ENCODE measurements at regions not wholly inside any gene's neighbourhood (a gene's known extent, or its start where the extent isn't known, plus 50 kb on each side); places are given as distances from the start of the nearest gene placed in this dataset.

DNA sequence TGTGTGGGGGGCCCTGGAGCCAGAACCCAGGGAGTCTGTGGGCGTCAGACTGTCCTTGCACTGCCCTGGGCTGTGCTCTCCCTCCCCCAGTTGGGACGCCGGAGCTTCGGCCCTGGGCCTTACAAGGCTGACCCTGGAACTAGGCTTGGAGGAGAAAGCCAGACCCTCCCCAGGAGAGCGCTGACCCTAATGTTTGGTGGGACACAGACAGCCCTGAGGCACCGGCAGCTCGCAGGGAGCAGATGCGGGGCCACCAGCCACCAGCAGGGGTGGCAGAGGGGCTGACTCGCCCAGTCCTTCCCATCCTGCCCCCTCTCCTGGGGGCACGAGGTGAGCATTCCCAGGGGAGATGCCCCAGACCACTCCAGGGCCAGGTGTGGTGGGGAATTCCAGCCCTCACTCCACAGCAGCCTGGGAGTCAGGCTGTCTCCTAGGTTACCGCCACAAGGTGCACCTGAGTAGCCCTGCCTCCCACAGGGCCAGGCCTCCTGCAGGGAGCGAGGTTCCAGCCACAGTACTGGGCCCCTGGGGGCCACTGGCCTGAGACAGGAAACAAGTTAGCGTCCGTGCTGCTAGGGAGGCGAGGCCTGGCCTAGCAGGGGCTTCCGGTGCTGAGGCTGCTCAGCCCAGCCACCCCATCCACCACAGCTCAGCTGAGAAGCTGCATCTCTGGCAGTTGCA lies 134.6 kb downstream of the OLFM1 start:
- Histone ChIP-seq H2BK12ac (ENCODE audit: low read length) (no peak overlapping the region), H3K36me3 (ENCODE audit: control insufficient read depth in 1 of 2, insufficient read depth in 2 of 2, low read length in 2 of 2) (no peaks in the 10 kb centered on the region), H3K4me3 (ENCODE audit: low read depth, low read length) (no peak overlapping the region), H3K4ac (ENCODE audit: low read depth, low read length) (no peak overlapping the region), H3K14ac (ENCODE audit: low read length) (no peak overlapping the region), H4K91ac (ENCODE audit: low read depth, low read length) (no peak overlapping the region), H3K9me3 (ENCODE audit: insufficient read depth, low read depth, low read length) (peaks cover 12% of the 10 kb centered on the region), H2AFZ (ENCODE audit: insufficient read depth, low read length, poor library complexity) (no peak overlapping the region), H3K4me1 (ENCODE audit: control insufficient read depth in 1 of 2, insufficient read depth in 2 of 2, low read length in 2 of 2) (no peaks in the 10 kb centered on the region), H3K27ac (ENCODE audit: low read depth, low read length) (no peak overlapping the region), H3K79me2 (ENCODE audit: control insufficient read depth, insufficient read depth, low read length, poor library complexity) (no peaks in the 10 kb centered on the region), H3K18ac (ENCODE audit: low read length) (no peak overlapping the region), H3K79me1 (ENCODE audit: low read length) (no peaks in the 10 kb centered on the region), H2BK5ac (ENCODE audit: low read depth, low read length, poor library complexity) (no peak overlapping the region), H3K27me3 (ENCODE audit: insufficient read depth, low read length) (no peaks in the 10 kb centered on the region), H2AK5ac (ENCODE audit: low read length) (no peak overlapping the region), H3K4me2 (ENCODE audit: low read length) (no peak overlapping the region), H3K9ac (ENCODE audit: low read length) (no peak overlapping the region), H4K8ac (ENCODE audit: low read depth, low read length) (no peak overlapping the region), H2BK120ac (ENCODE audit: insufficient read depth, low read length, poor library complexity) (no peak overlapping the region), H3K23ac (ENCODE audit: low read length) (no peak overlapping the region), H4K12ac (ENCODE audit: low read depth, low read length) (no peak overlapping the region)
- no peak for DNase-seq
- whole genome bisulfite sequencing (ENCODE audit: extremely low coverage, insufficient coverage, insufficient read length): no CpG with 5 or more reads among the region's 16 CpGs

GRCh38 chr9:135222881-135223760 lies 135.7 kb downstream of the OLFM1 start:
- no peaks in the 10 kb centered on the region for H3K36me3 ChIP-seq (ENCODE audit: control insufficient read depth in 1 of 2, insufficient read depth in 2 of 2, low read length in 2 of 2)
- no peak overlapping the region for H2BK12ac ChIP-seq (ENCODE audit: low read length)
- H3K23ac ChIP-seq (ENCODE audit: low read length): no peak overlapping the region
- no peak overlapping the region for H3K4me3 ChIP-seq (ENCODE audit: low read depth, low read length)
- H3K27me3 ChIP-seq (ENCODE audit: insufficient read depth, low read length): no peaks in the 10 kb centered on the region
- no peak overlapping the region for H2AFZ ChIP-seq (ENCODE audit: insufficient read depth, low read length, poor library complexity)
- H3K18ac ChIP-seq (ENCODE audit: low read length): no peak overlapping the region
- no peak overlapping the region for H4K8ac ChIP-seq (ENCODE audit: low read depth, low read length)
- no peak overlapping the region for H3K9ac ChIP-seq (ENCODE audit: low read length)
- H2AK5ac ChIP-seq (ENCODE audit: low read length): no peak overlapping the region
- H3K4ac ChIP-seq (ENCODE audit: low read depth, low read length): no peak overlapping the region
- H3K79me1 ChIP-seq (ENCODE audit: low read length): no peaks in the 10 kb centered on the region
- H3K14ac ChIP-seq (ENCODE audit: low read length): no peak overlapping the region
- no peak overlapping the region for H2BK120ac ChIP-seq (ENCODE audit: insufficient read depth, low read length, poor library complexity)
- H4K12ac ChIP-seq (ENCODE audit: low read depth, low read length): no peak overlapping the region
- WGBS (ENCODE audit: extremely low coverage, insufficient coverage, insufficient read length): no CpG with 5 or more reads among the region's 30 CpGs
- H4K91ac ChIP-seq (ENCODE audit: low read depth, low read length): no peak overlapping the region
- no peaks in the 10 kb centered on the region for H3K4me1 ChIP-seq (ENCODE audit: control insufficient read depth in 1 of 2, insufficient read depth in 2 of 2, low read length in 2 of 2)
- no peak overlapping the region for H2BK5ac ChIP-seq (ENCODE audit: low read depth, low read length, poor library complexity)
- H3K79me2 ChIP-seq (ENCODE audit: control insufficient read depth, insufficient read depth, low read length, poor library complexity): no peaks in the 10 kb centered on the region
- H3K9me3 ChIP-seq (ENCODE audit: insufficient read depth, low read depth, low read length): peaks cover 12% of the 10 kb centered on the region
- no peak for DNase-seq
- H3K4me2 ChIP-seq (ENCODE audit: low read length): no peak overlapping the region
- H3K27ac ChIP-seq (ENCODE audit: low read depth, low read length): no peak overlapping the region

DNA sequence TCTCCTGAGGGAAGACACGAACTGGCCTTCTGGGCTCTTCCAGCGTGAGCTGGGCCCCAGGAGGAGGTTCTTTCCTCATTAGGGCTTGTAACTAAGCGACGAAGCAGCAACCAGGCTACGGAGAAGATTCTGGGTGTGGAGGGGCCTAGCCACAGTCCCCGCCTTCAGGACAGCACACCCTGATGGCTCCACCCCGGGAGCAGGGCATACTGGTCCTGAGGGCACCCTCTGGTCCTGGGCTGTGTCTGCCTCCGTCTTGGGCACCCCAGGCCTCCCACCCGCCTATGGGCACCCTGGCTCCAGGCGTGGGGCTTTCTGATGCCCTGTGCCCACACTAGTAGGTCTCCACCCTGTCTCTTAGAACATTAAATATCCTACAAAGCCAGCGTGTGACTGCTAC lies 136.4 kb downstream of the OLFM1 start:
- H4K12ac ChIP-seq (ENCODE audit: low read depth, low read length): no peak overlapping the region
- H3K79me2 ChIP-seq (ENCODE audit: control insufficient read depth, insufficient read depth, low read length, poor library complexity): no peaks in the 10 kb centered on the region
- no peaks in the 10 kb centered on the region for H3K4me1 ChIP-seq (ENCODE audit: control insufficient read depth in 1 of 2, insufficient read depth in 2 of 2, low read length in 2 of 2)
- H3K18ac ChIP-seq (ENCODE audit: low read length): no peak overlapping the region
- no peak overlapping the region for H2BK5ac ChIP-seq (ENCODE audit: low read depth, low read length, poor library complexity)
- no peak overlapping the region for H3K4me3 ChIP-seq (ENCODE audit: low read depth, low read length)
- DNase-seq: no peak
- H3K36me3 ChIP-seq (ENCODE audit: control insufficient read depth in 1 of 2, insufficient read depth in 2 of 2, low read length in 2 of 2): no peaks in the 10 kb centered on the region
- no peak overlapping the region for H3K14ac ChIP-seq (ENCODE audit: low read length)
- WGBS (ENCODE audit: extremely low coverage, insufficient coverage, insufficient read length): no CpG with 5 or more reads among the region's 11 CpGs
- no peak overlapping the region for H3K9ac ChIP-seq (ENCODE audit: low read length)
- peaks cover 12% of the 10 kb centered on the region for H3K9me3 ChIP-seq (ENCODE audit: insufficient read depth, low read depth, low read length)
- H3K27ac ChIP-seq (ENCODE audit: low read depth, low read length): no peak overlapping the region
- H3K27me3 ChIP-seq (ENCODE audit: insufficient read depth, low read length): no peaks in the 10 kb centered on the region
- no peak overlapping the region for H3K4me2 ChIP-seq (ENCODE audit: low read length)
- H3K4ac ChIP-seq (ENCODE audit: low read depth, low read length): no peak overlapping the region
- H3K23ac ChIP-seq (ENCODE audit: low read length): no peak overlapping the region
- no peaks in the 10 kb centered on the region for H3K79me1 ChIP-seq (ENCODE audit: low read length)
- no peak overlapping the region for H2BK12ac ChIP-seq (ENCODE audit: low read length)
- H2BK120ac ChIP-seq (ENCODE audit: insufficient read depth, low read length, poor library complexity): no peak overlapping the region
- H2AK5ac ChIP-seq (ENCODE audit: low read length): no peak overlapping the region
- H4K91ac ChIP-seq (ENCODE audit: low read depth, low read length): no peak overlapping the region
- H2AFZ ChIP-seq (ENCODE audit: insufficient read depth, low read length, poor library complexity): no peak overlapping the region
- H4K8ac ChIP-seq (ENCODE audit: low read depth, low read length): no peak overlapping the region

DNA sequence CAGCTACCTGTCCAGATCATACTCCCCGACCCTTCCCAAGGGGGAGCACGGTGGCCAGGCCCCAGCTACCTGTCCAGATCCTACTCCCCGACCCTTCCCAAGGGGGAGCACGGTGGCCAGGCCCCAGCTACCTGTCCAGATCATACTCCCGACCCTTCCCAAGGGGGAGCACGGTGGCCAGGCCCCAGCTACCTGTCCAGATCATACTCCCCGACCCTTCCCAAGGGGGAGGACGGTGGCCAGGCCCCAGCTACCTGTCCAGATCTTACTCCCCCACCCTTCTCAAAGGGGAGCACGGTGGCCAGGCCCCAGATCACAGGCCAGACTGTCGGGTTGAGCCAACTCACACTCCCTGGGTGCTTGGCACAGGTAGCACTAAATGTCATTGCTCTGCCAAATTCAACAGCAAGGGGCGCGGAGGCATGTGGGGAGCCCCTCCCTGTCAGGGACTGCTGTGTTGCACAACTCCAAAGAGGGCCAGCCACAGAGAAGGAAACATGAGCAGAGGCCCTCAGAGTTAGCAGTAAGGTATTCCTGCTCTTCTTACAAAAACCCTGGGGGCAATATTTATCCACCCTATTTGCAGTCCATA lies 136.9 kb downstream of the OLFM1 start:
- no peak overlapping the region for H3K27ac ChIP-seq (ENCODE audit: low read depth, low read length)
- no peak overlapping the region for H2BK12ac ChIP-seq (ENCODE audit: low read length)
- no peak overlapping the region for H3K4me2 ChIP-seq (ENCODE audit: low read length)
- no peak overlapping the region for H3K23ac ChIP-seq (ENCODE audit: low read length)
- H3K36me3 ChIP-seq (ENCODE audit: control insufficient read depth in 1 of 2, insufficient read depth in 2 of 2, low read length in 2 of 2): no peaks in the 10 kb centered on the region
- H3K4me3 ChIP-seq (ENCODE audit: low read depth, low read length): no peak overlapping the region
- no peak overlapping the region for H3K4ac ChIP-seq (ENCODE audit: low read depth, low read length)
- no peak overlapping the region for H3K14ac ChIP-seq (ENCODE audit: low read length)
- H3K4me1 ChIP-seq (ENCODE audit: control insufficient read depth in 1 of 2, insufficient read depth in 2 of 2, low read length in 2 of 2): no peaks in the 10 kb centered on the region
- no peak overlapping the region for H2BK5ac ChIP-seq (ENCODE audit: low read depth, low read length, poor library complexity)
- no peak overlapping the region for H4K12ac ChIP-seq (ENCODE audit: low read depth, low read length)
- no peak overlapping the region for H4K8ac ChIP-seq (ENCODE audit: low read depth, low read length)
- no peak overlapping the region for H2AFZ ChIP-seq (ENCODE audit: insufficient read depth, low read length, poor library complexity)
- no peaks in the 10 kb centered on the region for H3K79me1 ChIP-seq (ENCODE audit: low read length)
- H3K9ac ChIP-seq (ENCODE audit: low read length): no peak overlapping the region
- no peaks in the 10 kb centered on the region for H3K27me3 ChIP-seq (ENCODE audit: insufficient read depth, low read length)
- H2BK120ac ChIP-seq (ENCODE audit: insufficient read depth, low read length, poor library complexity): no peak overlapping the region
- no peak for DNase-seq
- no peak overlapping the region for H3K18ac ChIP-seq (ENCODE audit: low read length)
- H3K9me3 ChIP-seq (ENCODE audit: insufficient read depth, low read depth, low read length): peaks cover 12% of the 10 kb centered on the region
- H4K91ac ChIP-seq (ENCODE audit: low read depth, low read length): no peak overlapping the region
- H2AK5ac ChIP-seq (ENCODE audit: low read length): no peak overlapping the region
- WGBS (ENCODE audit: extremely low coverage, insufficient coverage, insufficient read length): no CpG with 5 or more reads among the region's 12 CpGs
- no peaks in the 10 kb centered on the region for H3K79me2 ChIP-seq (ENCODE audit: control insufficient read depth, insufficient read depth, low read length, poor library complexity)

Data from trophoblast cell (in vitro differentiated cells and primary cell).